ENCODE measurements at regions not wholly inside any gene's neighbourhood (a gene's known extent, or its start where the extent isn't known, plus 50 kb on each side); places are given as distances from the start of the nearest gene placed in this dataset.

DNA sequence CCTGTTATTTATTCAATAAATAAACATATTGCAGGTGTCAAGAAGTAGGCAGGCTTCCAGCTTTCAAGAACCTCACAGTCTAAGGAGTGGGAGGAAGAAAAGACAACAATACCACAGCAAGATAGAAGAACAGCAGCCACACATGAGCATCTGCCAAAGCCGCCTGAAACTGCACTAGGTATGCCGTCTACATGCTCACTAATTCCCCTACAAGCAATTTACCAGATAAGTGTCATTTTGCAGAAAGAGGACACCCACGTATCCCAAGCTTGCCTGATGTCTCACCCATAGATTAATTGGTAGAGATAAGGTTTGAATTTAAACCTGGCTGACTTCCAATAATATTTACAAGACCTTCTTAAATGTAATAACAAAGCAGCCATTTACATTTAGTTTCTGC, 439.4 kb upstream of the CPEB2 start:
- TF ChIP-seq, protein P1, sequence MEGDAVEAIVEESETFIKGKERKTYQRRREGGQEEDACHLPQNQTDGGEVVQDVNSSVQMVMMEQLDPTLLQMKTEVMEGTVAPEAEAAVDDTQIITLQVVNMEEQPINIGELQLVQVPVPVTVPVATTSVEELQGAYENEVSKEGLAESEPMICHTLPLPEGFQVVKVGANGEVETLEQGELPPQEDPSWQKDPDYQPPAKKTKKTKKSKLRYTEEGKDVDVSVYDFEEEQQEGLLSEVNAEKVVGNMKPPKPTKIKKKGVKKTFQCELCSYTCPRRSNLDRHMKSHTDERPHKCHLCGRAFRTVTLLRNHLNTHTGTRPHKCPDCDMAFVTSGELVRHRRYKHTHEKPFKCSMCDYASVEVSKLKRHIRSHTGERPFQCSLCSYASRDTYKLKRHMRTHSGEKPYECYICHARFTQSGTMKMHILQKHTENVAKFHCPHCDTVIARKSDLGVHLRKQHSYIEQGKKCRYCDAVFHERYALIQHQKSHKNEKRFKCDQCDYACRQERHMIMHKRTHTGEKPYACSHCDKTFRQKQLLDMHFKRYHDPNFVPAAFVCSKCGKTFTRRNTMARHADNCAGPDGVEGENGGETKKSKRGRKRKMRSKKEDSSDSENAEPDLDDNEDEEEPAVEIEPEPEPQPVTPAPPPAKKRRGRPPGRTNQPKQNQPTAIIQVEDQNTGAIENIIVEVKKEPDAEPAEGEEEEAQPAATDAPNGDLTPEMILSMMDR (IDR thresholded peaks at IDR 0.05; ENCODE audit: extremely low read depth, missing control alignments): no peak
- no peak for DNase-seq (ENCODE audit: low spot score)

DNA sequence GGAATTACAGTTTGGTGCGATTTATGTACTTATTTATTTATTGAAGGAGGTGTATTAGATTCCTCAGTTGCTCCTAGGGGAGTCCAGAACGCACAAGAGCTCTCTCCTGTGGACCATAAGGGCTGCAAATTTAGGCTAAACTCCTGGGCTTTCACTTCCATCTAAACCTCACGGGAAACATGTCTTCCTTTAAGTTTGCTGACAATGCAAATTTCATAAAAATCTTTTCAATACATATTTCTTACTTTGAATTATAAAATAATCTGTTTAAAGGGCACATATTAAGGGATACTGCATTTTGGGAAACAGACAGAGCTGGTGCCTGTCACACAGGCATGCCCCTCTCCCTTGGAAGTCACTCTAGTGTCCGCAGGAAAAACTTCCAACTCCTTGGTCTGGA, 438.0 kb upstream of the CPEB2 start:
- no peak for DNase-seq (ENCODE audit: low spot score)
- TF ChIP-seq, protein P1 (IDR thresholded peaks at IDR 0.05; ENCODE audit: extremely low read depth, missing control alignments): no peak

DNA sequence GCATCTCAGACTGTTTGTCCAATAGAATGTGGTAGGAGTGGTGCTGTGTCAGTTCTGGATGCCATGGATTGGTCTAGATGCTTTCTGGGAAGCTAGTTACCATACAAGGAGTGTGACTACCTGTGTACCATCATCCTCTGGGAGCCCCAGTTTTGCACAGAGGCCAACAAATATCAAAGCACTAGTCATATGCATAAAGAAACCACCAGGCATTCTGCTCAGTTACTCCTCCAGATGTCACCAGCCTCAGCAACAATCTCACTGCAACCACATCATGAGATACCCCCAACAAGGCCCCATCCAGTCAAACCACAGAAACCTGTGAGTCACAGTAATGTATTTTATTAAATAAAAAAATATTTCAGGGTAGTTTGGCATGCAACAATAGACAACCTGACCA, 435.8 kb upstream of the CPEB2 start:
- no peak for DNase-seq (ENCODE audit: low spot score)
- TF ChIP-seq, protein P1 (IDR thresholded peaks at IDR 0.05; ENCODE audit: extremely low read depth, missing control alignments): no peak

DNA sequence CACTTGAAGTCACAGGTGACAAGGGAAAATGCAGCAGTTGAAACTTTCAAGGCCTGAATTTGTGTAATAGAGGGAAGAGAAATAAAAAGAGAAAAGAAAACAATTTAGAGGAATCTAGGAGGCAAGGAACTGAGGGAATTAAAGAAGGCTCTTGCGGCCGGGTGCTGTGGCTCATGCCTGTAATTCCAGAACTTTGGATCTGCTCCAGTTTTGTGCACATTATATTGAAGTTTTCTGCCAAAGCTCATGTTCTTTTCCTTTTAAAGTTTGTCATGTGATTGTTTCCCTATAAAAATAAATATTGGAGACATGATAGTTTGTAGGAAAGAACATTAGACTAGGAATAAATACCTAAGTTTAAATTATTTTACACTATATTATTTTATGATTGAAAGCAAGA, 433.9 kb upstream of the CPEB2 start:
- TF ChIP-seq, protein P1 (IDR thresholded peaks at IDR 0.05; ENCODE audit: extremely low read depth, missing control alignments): no peak
- DNase-seq (ENCODE audit: low spot score): no peak

DNA sequence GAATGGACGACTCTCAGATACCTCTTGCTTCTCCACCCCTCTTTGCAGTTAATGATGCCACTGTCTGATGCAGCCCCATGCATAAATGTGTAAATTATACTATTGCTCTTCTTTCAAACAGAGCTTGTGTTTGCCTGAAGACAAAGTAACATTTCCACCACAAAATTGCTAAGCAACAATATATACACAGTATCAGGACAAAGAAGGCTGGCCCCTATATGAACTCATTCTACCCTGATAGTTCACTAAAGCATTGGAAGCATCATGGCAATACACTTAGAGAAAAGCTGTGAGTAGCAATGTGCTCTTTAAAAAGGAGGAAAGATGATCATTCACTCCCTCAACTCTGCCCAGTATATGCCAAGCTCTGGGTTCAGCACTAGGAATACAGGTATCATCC, 427.0 kb upstream of the CPEB2 start:
- DNase-seq (ENCODE audit: low spot score): no peak
- TF ChIP-seq, protein P1 (IDR thresholded peaks at IDR 0.05; ENCODE audit: extremely low read depth, missing control alignments): no peak

DNA sequence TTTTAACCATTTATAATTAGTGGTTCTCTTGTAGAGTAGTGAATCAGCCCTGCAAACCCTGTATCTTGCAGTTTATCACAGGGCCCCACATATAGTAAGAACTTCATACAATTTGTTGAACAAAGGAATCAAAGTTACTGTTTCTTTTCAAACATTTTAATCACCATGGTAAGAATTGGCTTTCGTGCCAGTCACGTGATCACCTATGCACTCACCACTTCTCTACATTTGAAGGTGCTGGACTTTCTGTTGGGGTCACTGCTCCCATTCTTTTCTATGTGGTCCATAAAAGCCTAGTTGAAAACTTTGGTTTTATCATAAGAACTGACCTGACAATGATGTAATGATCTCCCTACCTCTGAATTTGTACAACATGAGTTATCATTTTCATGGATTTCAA, 426.4 kb upstream of the CPEB2 start:
- TF ChIP-seq, protein P1 (IDR thresholded peaks at IDR 0.05; ENCODE audit: extremely low read depth, missing control alignments): no peak
- no peak for DNase-seq (ENCODE audit: low spot score)

DNA sequence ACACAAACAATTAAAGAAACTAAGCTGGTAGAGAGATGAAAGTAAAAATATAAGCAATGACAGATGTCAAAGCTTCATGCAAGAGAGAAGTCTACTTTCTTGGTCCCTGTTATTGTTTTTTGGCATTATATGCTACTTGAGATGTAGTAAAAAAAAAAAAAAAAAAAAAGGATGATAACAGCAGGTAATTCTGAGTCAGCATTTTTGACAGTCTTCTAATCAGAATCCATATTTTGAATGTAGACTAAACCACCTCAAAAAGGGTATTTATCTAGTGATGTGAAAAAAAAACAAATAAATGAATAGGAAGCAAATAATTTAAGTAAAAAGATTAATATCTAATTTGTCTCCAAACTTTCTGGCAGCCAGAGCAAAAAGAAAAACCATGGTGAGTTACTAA, 422.2 kb upstream of the CPEB2 start:
- DNase-seq (ENCODE audit: low spot score): no peak
- TF ChIP-seq, protein P1 (IDR thresholded peaks at IDR 0.05; ENCODE audit: extremely low read depth, missing control alignments): no peak

All from GM20000 (cell line).